ENCODE measurements at regions not wholly inside any gene's neighbourhood (a gene's known extent, or its start where the extent isn't known, plus 50 kb on each side); places are given as distances from the start of the nearest gene placed in this dataset.
A peak's percentile ranks its signal among the peaks of the same experiment; 100 is the strongest.

- intact Hi-C loops (cut with micrococcal nuclease): no loop called here
- Mint-ChIP-seq H3K4me1 (peaks cover 26% of the 10 kb centered on the region), H3K36me3 (ENCODE audit: low read depth) (no peaks in the 10 kb centered on the region), H3K9me3 (no peaks in the 10 kb centered on the region), H3K27ac (peak overlapping the region; percentile 8), H3K4me3 (no peak overlapping the region), H3K27me3 (no peaks in the 10 kb centered on the region)
- DNase-seq: no peak
These were observed 134.7 kb downstream of the KLF13 start for GRCh38 chr15:31461375-31461774.

- H3K9me3 Mint-ChIP-seq: no peaks in the 10 kb centered on the region
- H3K27ac Mint-ChIP-seq: no peak overlapping the region
- no peaks in the 10 kb centered on the region for H3K27me3 Mint-ChIP-seq
- DNase-seq: no peak
- no peak overlapping the region for H3K4me3 Mint-ChIP-seq
- intact Hi-C loops (cut with micrococcal nuclease): no loop called here
- no peaks in the 10 kb centered on the region for H3K36me3 Mint-ChIP-seq (ENCODE audit: low read depth)
- H3K4me1 Mint-ChIP-seq: peaks cover 26% of the 10 kb centered on the region
These were observed 135.4 kb downstream of the KLF13 start for GRCh38 chr15:31461911-31462480.

- H3K27ac Mint-ChIP-seq: no peak overlapping the region
- no peaks in the 10 kb centered on the region for H3K36me3 Mint-ChIP-seq (ENCODE audit: low read depth)
- intact Hi-C loops (cut with micrococcal nuclease): no loop called here
- no peaks in the 10 kb centered on the region for H3K27me3 Mint-ChIP-seq
- DNase-seq: no peak
- peaks cover 18% of the 10 kb centered on the region for H3K4me1 Mint-ChIP-seq
- H3K9me3 Mint-ChIP-seq: no peaks in the 10 kb centered on the region
- no peak overlapping the region for H3K4me3 Mint-ChIP-seq
These were observed 137.0 kb downstream of the KLF13 start for GRCh38 chr15:31463521-31464102.

GRCh38 chr15:31464216-31465082 lies 137.8 kb downstream of the KLF13 start:
- intact Hi-C loops (cut with micrococcal nuclease): no loop called here
- Mint-ChIP-seq H3K4me1 (peaks cover 9% of the 10 kb centered on the region), H3K27ac (no peak overlapping the region), H3K9me3 (no peaks in the 10 kb centered on the region), H3K4me3 (no peak overlapping the region), H3K36me3 (ENCODE audit: low read depth) (no peaks in the 10 kb centered on the region), H3K27me3 (no peaks in the 10 kb centered on the region)
- no peak for DNase-seq

GRCh38 chr15:31465083-31465955 lies 138.7 kb downstream of the KLF13 start:
- intact Hi-C loops (cut with micrococcal nuclease): no loop called here
- H3K27ac Mint-ChIP-seq: no peak overlapping the region
- H3K4me3 Mint-ChIP-seq: no peak overlapping the region
- H3K9me3 Mint-ChIP-seq: no peaks in the 10 kb centered on the region
- no peak for DNase-seq
- H3K36me3 Mint-ChIP-seq (ENCODE audit: low read depth): no peaks in the 10 kb centered on the region
- peaks cover 7% of the 10 kb centered on the region for H3K4me1 Mint-ChIP-seq
- H3K27me3 Mint-ChIP-seq: no peaks in the 10 kb centered on the region

- H3K4me3 Mint-ChIP-seq: no peak overlapping the region
- intact Hi-C loops (cut with micrococcal nuclease): no loop called here
- H3K4me1 Mint-ChIP-seq: peaks cover 11% of the 10 kb centered on the region
- no peaks in the 10 kb centered on the region for H3K9me3 Mint-ChIP-seq
- peaks cover 2% of the 10 kb centered on the region for H3K36me3 Mint-ChIP-seq (ENCODE audit: low read depth)
- DNase-seq: no peak
- H3K27ac Mint-ChIP-seq: no peak overlapping the region
- H3K27me3 Mint-ChIP-seq: no peaks in the 10 kb centered on the region
These were observed 140.7 kb downstream of the KLF13 start for GRCh38 chr15:31467361-31467760.

- Mint-ChIP-seq H3K27me3 (no peaks in the 10 kb centered on the region), H3K4me3 (no peak overlapping the region), H3K27ac (no peak overlapping the region), H3K4me1 (peaks cover 29% of the 10 kb centered on the region), H3K9me3 (peaks cover 2% of the 10 kb centered on the region), H3K36me3 (ENCODE audit: low read depth) (peaks cover 4% of the 10 kb centered on the region)
- no peak for DNase-seq
- intact Hi-C loops (cut with micrococcal nuclease): no loop called here
These were observed 142.5 kb downstream of the KLF13 start for GRCh38 chr15:31468911-31469785.

GRCh38 chr15:31469786-31470525 lies 143.3 kb downstream of the KLF13 start:
- Mint-ChIP-seq H3K4me1 (peaks cover 34% of the 10 kb centered on the region), H3K9me3 (peaks cover 4% of the 10 kb centered on the region), H3K4me3 (no peak overlapping the region), H3K27me3 (no peaks in the 10 kb centered on the region), H3K36me3 (ENCODE audit: low read depth) (peaks cover 10% of the 10 kb centered on the region), H3K27ac (no peak overlapping the region)
- DNase-seq: no peak
- intact Hi-C loops (cut with micrococcal nuclease): loop anchor here (5.0 kb wide), 1 partner anchor 478 kb away; the partner anchor contains the start of gene MTMR10

- Mint-ChIP-seq H3K4me1 (peaks cover 36% of the 10 kb centered on the region), H3K36me3 (ENCODE audit: low read depth) (peaks cover 14% of the 10 kb centered on the region), H3K27ac (no peak overlapping the region), H3K9me3 (peaks cover 4% of the 10 kb centered on the region), H3K4me3 (no peak overlapping the region), H3K27me3 (no peaks in the 10 kb centered on the region)
- intact Hi-C loops (cut with micrococcal nuclease): loop anchor here (5.0 kb wide), 1 partner anchor 478 kb away; the partner anchor contains the start of gene MTMR10
- no peak for DNase-seq
These were observed 144.1 kb downstream of the KLF13 start for GRCh38 chr15:31470756-31471155.

GRCh38 chr15:31471731-31472430 lies 145.2 kb downstream of the KLF13 start:
- Mint-ChIP-seq H3K4me1 (peaks cover 36% of the 10 kb centered on the region), H3K4me3 (no peak overlapping the region), H3K36me3 (ENCODE audit: low read depth) (peaks cover 21% of the 10 kb centered on the region), H3K27me3 (no peaks in the 10 kb centered on the region), H3K9me3 (peaks cover 4% of the 10 kb centered on the region), H3K27ac (peak overlapping the region; percentile 90)
- intact Hi-C loops (cut with micrococcal nuclease): loop anchor here (5.0 kb wide), 1 partner anchor 480 kb away; the partner anchor contains the start of gene MTMR10
- DNase-seq: no peak

GRCh38 chr15:31472636-31473384 lies 146.2 kb downstream of the KLF13 start:
- Mint-ChIP-seq H3K27me3 (no peaks in the 10 kb centered on the region), H3K4me3 (peak overlapping the region; percentile 73), H3K9me3 (peaks cover 4% of the 10 kb centered on the region), H3K36me3 (ENCODE audit: low read depth) (peaks cover 27% of the 10 kb centered on the region), H3K4me1 (peaks cover 37% of the 10 kb centered on the region), H3K27ac (peak overlapping the region; percentile 90)
- intact Hi-C loops (cut with micrococcal nuclease): loop anchor here (1.0 to 5.0 kb wide), 4 partner anchors 10 to 481 kb away; partner anchors contain the start of gene MTMR10
- DNase-seq: peak; percentile 93

Measured in activated CD4-positive, alpha-beta T cell treated with anti-CD3 and anti-CD28 coated beads, Interleukin-2, amount 10 ng/mL, durations not matched to agents 24 days and 14 days (primary cell).